Kidney (tissue), 13 donors: ENCODE measurements at regions not wholly inside any gene's neighbourhood (a gene's known extent, or its start where the extent isn't known, plus 50 kb on each side); places are given as distances from the start of the nearest gene placed in this dataset.

Source experiments
- DNase-seq, 5 donors: peaks; one replicate each; pipeline ENCODE4 v3.0.0-alpha.2; 2013 to 2020
- FAIRE-seq: peaks from 2 replicates; lab custom pipeline; 2012; peaks lifted over from hg19 to GRCh38; lab: Jason Lieb, UNC
- H3K27ac ChIP-seq, 2 donors: one replicate each; pipeline ENCODE4 v1.7.0; 2013; ENCODE audit warnings: low read depth in 2 of 2, low read length in 2 of 2, inconsistent platforms in 1 of 2
- H3K27me3 ChIP-seq: one replicate; pipeline ENCODE4 v1.7.1; 2013; ENCODE audit warnings: low read length, inconsistent platforms; ENCODE audit not compliant: control insufficient read depth, insufficient read depth
- H3K36me3 ChIP-seq, 3 donors: one replicate each; pipeline versions ENCODE4 v1.7.0 to v1.7.1; 2013; ENCODE audit warnings: low read length in 3 of 3, control low read depth in 1 of 3, inconsistent platforms in 1 of 3; ENCODE audit not compliant: insufficient read depth in 3 of 3, control insufficient read depth in 2 of 3
- H3K4me1 ChIP-seq, 3 donors: one replicate each; pipeline versions ENCODE4 v1.7.0 to v1.7.1; 2013; ENCODE audit warnings: low read length in 3 of 3, inconsistent platforms in 1 of 3, low read depth in 1 of 3; ENCODE audit not compliant: control insufficient read depth in 2 of 3, insufficient read depth in 2 of 3
- H3K4me3 ChIP-seq, 3 donors: one replicate each; pipeline versions ENCODE4 v1.7.0 to v1.8.1; 2013; ENCODE audit warnings: low read length in 3 of 3, control low read depth in 1 of 3, inconsistent platforms in 1 of 3
- H3K9ac ChIP-seq, 3 donors: one replicate each; pipeline versions ENCODE4 v1.7.0 to v1.7.1; 2013; ENCODE audit warnings: low read length in 3 of 3, control low read depth in 1 of 3, inconsistent platforms in 1 of 3
- H3K9me3 ChIP-seq, 3 donors: one replicate each; pipeline versions ENCODE4 v1.7.0 to v1.7.1; 2013; ENCODE audit warnings: low read length in 3 of 3, control low read depth in 1 of 3, inconsistent platforms in 1 of 3; ENCODE audit not compliant: control insufficient read depth in 2 of 3, insufficient read depth in 1 of 3
- CTCF ChIP-seq: IDR thresholded peaks from 3 replicates; pipeline ENCODE4 v1.5.1; 2012; ENCODE audit warnings: mild to moderate bottlenecking, moderate library complexity, borderline replicate concordance; ENCODE audit not compliant: insufficient read depth; ENCODE audit errors: extremely low read depth
- intact Hi-C: fragments of 100-400 bp; cut with DNase I; formaldehyde crosslinking; loops from one replicate; pipeline ENCODE4 v1.11.1; 2022
- donor health status: control.
- donor health status: control.
- donor health status: control.
- donor health status: control.
- donor health status: control.
- donor health status: DM: yes; HTN: yes; CAD: no.
- donor health status: Normal renal cell carcinoma (clear cell type).

- H3K27ac ChIP-seq = no peak overlapping the region
- H3K36me3 ChIP-seq = no peaks in the 10 kb centered on the region
- no peak for DNase-seq
- no peak for TF ChIP-seq CTCF
- no peak overlapping the region for H3K4me3 ChIP-seq
- no peaks in the 10 kb centered on the region for H3K27me3 ChIP-seq
- no peak for FAIRE-seq
- H3K9ac ChIP-seq = no peak overlapping the region
- intact Hi-C loops = no loop called here
- H3K9me3 ChIP-seq = no peaks in the 10 kb centered on the region
- no peaks in the 10 kb centered on the region for H3K4me1 ChIP-seq
Measured at GRCh38 chr13:66171920-66172319, 1058.2 kb downstream of the PCDH9 start.

GRCh38 chr13:66162470-66162869 is 1067.7 kb downstream of the PCDH9 start:
- intact Hi-C loops = no loop called here
- Histone ChIP-seq H3K4me3 (no peak overlapping the region), H3K27ac (no peak overlapping the region), H3K4me1 (no peaks in the 10 kb centered on the region), H3K36me3 (no peaks in the 10 kb centered on the region), H3K27me3 (no peaks in the 10 kb centered on the region), H3K9me3 (no peaks in the 10 kb centered on the region), H3K9ac (no peak overlapping the region)
- TF ChIP-seq CTCF = no peak
- DNase-seq (no peak), FAIRE-seq (no peak)

GRCh38 chr13:66159511-66159910 is 1070.6 kb downstream of the PCDH9 start:
- H3K4me1 ChIP-seq = no peaks in the 10 kb centered on the region
- intact Hi-C loops = no loop called here
- no peaks in the 10 kb centered on the region for H3K27me3 ChIP-seq
- DNase-seq = peak in 3 of 5 donors; percentile 21 to 60 (median 47)
- H3K36me3 ChIP-seq = no peaks in the 10 kb centered on the region
- FAIRE-seq = no peak
- TF ChIP-seq CTCF = no peak
- H3K9ac ChIP-seq = no peak overlapping the region
- no peaks in the 10 kb centered on the region for H3K9me3 ChIP-seq
- H3K4me3 ChIP-seq = no peak overlapping the region
- no peak overlapping the region for H3K27ac ChIP-seq

GRCh38 chr13:66154976-66155375 is 1075.2 kb downstream of the PCDH9 start:
- H3K36me3 ChIP-seq = no peaks in the 10 kb centered on the region
- no peak overlapping the region for H3K9ac ChIP-seq
- H3K27me3 ChIP-seq = no peaks in the 10 kb centered on the region
- FAIRE-seq = no peak
- no peak for DNase-seq
- H3K9me3 ChIP-seq = no peaks in the 10 kb centered on the region
- no peaks in the 10 kb centered on the region for H3K4me1 ChIP-seq
- no peak overlapping the region for H3K27ac ChIP-seq
- H3K4me3 ChIP-seq = no peak overlapping the region
- TF ChIP-seq CTCF = no peak
- intact Hi-C loops = no loop called here
